D721Med (cell line): ENCODE measurements at regions not wholly inside any gene's neighbourhood (a gene's known extent, or its start where the extent isn't known, plus 50 kb on each side); places are given as distances from the start of the nearest gene placed in this dataset.

Experiments
- DNase-seq: peaks from one replicate; pipeline ENCODE4 v3.0.0; 2011; ENCODE audit warnings: low spot score; ENCODE audit not compliant: insufficient read length
- FAIRE-seq: peaks from 2 replicates; lab custom pipeline; 2011; peaks lifted over from hg19 to GRCh38; lab: Jason Lieb, UNC
- CTCF ChIP-seq: IDR thresholded peaks from 2 replicates; pipeline ENCODE4 v1.5.1; 2012; ENCODE audit warnings: mild to moderate bottlenecking, control low read depth; ENCODE audit not compliant: insufficient read depth; ENCODE audit errors: missing control alignments

DNA sequence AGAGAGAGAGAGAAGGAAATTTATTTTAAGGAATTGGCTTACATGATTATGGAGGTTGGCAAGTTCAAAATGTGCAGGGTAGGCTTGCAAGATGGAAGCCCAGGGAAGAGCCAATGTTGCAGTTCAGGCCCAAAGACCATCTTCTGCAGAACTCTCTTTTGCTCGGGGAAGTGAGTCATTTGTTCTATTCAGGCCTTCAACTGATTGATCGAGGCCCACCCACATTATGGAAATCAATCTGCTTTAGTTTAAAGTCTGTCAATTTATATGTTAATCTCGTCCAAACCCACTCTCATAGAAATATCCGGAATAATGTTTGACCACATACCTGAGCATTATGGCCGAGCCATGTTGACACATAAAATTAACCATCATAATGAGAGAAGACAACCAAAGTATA is 113.3 kb upstream of the CXCL12 start:
- TF ChIP-seq CTCF: no peak
- no peak for DNase-seq
- no peak for FAIRE-seq

DNA sequence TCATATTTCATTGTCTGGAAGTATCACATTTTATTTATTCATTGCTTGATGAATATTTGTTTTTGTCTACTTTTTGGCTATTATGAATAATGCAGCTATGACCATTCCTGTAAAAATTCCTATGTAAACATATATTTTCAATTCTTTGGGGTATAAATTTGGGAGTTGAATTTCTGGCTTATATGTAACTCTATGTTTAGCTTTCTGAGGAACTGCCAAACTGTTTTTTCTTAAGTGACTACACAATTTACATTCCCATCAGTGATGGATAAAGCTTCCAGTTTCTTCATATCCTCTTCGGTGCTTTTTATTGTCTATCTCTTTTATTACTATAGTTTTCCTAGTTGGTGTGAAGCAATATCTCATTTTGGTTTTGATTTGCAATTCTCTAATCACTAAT is 115.6 kb upstream of the CXCL12 start:
- FAIRE-seq: no peak
- no peak for DNase-seq
- no peak for TF ChIP-seq CTCF

GRCh38 chr10:44506386-44506785 is 121.5 kb upstream of the CXCL12 start:
- no peak for DNase-seq
- TF ChIP-seq CTCF: no peak
- no peak for FAIRE-seq

- no peak for DNase-seq
- FAIRE-seq: no peak
- TF ChIP-seq CTCF: no peak
Observed at GRCh38 chr10:44510379-44511115, 125.7 kb upstream of the CXCL12 start.

DNA sequence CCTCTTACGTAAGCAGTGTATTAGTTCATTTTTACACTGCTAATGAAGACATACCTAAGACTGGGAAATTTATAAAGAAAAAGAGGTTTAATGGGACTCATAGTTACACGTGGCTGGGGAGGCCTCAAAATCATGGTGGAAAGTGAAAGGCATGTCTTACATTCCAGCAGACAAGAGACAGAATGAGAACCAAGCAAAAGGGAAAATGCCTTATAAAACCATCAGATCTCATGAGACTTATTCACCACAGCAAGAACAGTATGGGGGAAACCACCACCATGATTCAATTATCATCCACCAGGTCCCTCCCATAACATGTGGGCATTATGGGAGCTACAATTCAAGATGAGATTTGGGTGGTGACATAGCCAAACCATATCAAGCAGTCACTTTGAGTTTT is 126.3 kb upstream of the CXCL12 start:
- FAIRE-seq (no peak), DNase-seq (no peak)
- TF ChIP-seq CTCF: no peak

GRCh38 chr10:44511601-44512000 is 126.7 kb upstream of the CXCL12 start:
- no peak for TF ChIP-seq CTCF
- no peak for FAIRE-seq
- DNase-seq: no peak

- DNase-seq (no peak), FAIRE-seq (no peak)
- TF ChIP-seq CTCF: no peak
Observed at GRCh38 chr10:44512431-44513022, 127.6 kb upstream of the CXCL12 start.
